Natural killer cell treated with Interleukin-12 subunit alpha and Interleukin-12 subunit beta and Interleukin-15 and Interleukin-18, amount 100 ng/mL, for 72 hours (primary cell): ENCODE measurements at regions not wholly inside any gene's neighbourhood (a gene's known extent, or its start where the extent isn't known, plus 50 kb on each side); places are given as distances from the start of the nearest gene placed in this dataset.
A peak's percentile ranks its signal among the peaks of the same experiment; 100 is the strongest.

Source experiments
- ATAC-seq, 2 donors: fragments of 150-1000 bp; cut with Tn5 transposase in 1 of 2; sonication (Bioruptor Pico), chemical (Tn5 transposase) in 1 of 2; 2 replicates each; pipeline ENCODE4 v1.10.0; 2021
- DNase-seq: peaks from one replicate; pipeline ENCODE4 v3.0.0; 2022; ENCODE audit warnings: low spot score
- H3K27ac Mint-ChIP-seq, 2 donors: 1 replicate in 1 of 2; 2 replicates in 1 of 2; pipeline ENCODE4 v1.8.0; 2022; ENCODE audit warnings: mixed read lengths in 2 of 2, mild to moderate bottlenecking in 1 of 2, moderate library complexity in 1 of 2
- H3K27me3 Mint-ChIP-seq, 2 donors: 1 replicate in 1 of 2; 2 replicates in 1 of 2; pipeline ENCODE4 v1.8.0; 2022; ENCODE audit warnings: mixed read lengths in 2 of 2
- H3K36me3 Mint-ChIP-seq: one replicate; pipeline ENCODE4 v1.8.0; 2022; ENCODE audit warnings: mixed read lengths
- H3K4me1 Mint-ChIP-seq, 2 donors: 1 replicate in 1 of 2; 2 replicates in 1 of 2; pipeline ENCODE4 v1.8.0; 2022; ENCODE audit warnings: low read depth in 2 of 2, mixed read lengths in 2 of 2, mild to moderate bottlenecking in 1 of 2
- H3K4me3 Mint-ChIP-seq: one replicate; pipeline ENCODE4 v1.8.0; 2022; ENCODE audit warnings: mixed read lengths
- H3K9me3 Mint-ChIP-seq: 2 replicates; pipeline ENCODE4 v1.8.0; 2022; ENCODE audit warnings: mixed read lengths

DNA sequence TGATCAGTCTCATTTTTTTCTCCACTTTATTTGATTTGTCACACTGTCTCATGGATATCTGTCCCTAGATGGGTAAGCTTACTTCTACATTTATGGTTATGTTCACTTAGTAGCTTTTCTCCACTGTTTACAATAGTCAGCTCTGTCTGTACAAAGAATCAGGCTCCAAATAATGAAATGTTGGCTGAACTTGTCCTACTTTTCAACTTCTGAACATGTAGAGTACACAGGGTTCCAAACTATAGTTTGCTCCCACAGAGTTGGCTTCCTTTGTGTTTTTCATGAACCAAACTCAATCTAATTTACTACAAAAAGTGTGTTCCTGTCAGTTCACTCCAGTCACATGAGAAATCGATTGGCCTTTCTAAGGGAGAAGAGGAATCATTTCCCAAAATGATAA lies 175.0 kb downstream of the CCDC71L start:
- ATAC-seq (no peak), DNase-seq (no peak)
- Mint-ChIP-seq H3K4me3 (no peak overlapping the region), H3K4me1 (no peaks in the 10 kb centered on the region), H3K36me3 (no peaks in the 10 kb centered on the region), H3K27me3 (peaks cover 28 to 35% of the 10 kb centered on the region in 2 donors), H3K9me3 (peaks cover 2% of the 10 kb centered on the region), H3K27ac (no peak overlapping the region)

DNA sequence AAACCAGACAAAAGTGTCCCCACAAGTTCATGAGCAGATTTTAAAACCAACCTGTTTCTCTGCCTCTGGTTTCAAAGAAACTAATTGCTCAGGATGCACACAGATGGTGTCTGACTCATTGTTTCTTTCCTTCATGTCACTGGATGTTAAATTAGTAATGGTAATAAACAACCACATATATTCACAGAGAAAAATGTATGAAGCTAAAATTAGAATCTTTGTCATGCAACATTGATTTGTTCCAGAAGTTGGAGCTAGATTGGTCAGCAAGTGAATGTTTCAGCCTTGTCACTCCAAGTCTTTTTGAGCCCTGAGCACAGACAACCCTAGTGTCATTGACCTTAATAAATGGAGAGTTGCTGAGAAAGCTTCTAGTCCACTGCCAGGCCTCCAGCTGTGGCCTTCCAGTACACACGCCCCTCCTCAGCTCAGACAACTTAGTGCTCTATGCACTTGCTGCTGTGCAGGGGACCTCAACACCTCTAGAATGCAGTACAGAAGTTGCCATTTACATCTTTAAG lies 175.9 kb downstream of the CCDC71L start:
- Mint-ChIP-seq H3K36me3 (no peaks in the 10 kb centered on the region), H3K4me1 (no peaks in the 10 kb centered on the region), H3K27ac (peak overlapping the region in 1 of 2 donors; percentile 12), H3K27me3 (peaks cover 29 to 35% of the 10 kb centered on the region in 2 donors), H3K4me3 (no peak overlapping the region), H3K9me3 (no peaks in the 10 kb centered on the region)
- ATAC-seq: peak; percentile 20 to 60
- no peak for DNase-seq

DNA sequence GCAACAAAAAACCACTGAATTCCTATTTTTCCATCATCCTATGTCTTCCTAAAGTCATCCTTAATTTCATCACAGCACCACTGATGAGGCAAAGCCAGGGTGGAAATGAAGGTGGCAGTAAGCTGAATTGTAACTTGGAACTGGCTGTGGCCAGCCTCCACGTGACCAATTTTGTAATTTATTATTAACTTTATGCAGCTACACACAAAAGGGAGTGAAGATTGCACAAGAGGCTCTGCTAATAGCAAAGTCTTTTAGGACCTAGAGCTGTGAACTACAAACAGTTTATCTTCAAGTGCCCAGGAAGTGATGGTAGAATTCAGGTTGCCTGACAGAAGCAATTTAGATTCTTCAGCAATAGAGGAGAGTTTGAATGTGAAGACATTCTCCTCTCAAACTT lies 176.4 kb downstream of the CCDC71L start:
- peak in 1 of 2 donors; percentile 20 for ATAC-seq
- Mint-ChIP-seq H3K4me1 (no peaks in the 10 kb centered on the region), H3K27ac (peak overlapping the region in 1 of 2 donors; percentile 12)

GRCh38 chr7:106482091-106482490 lies 178.9 kb downstream of the CCDC71L start:
- no peaks in the 10 kb centered on the region for H3K36me3 Mint-ChIP-seq
- H3K9me3 Mint-ChIP-seq: no peaks in the 10 kb centered on the region
- H3K4me3 Mint-ChIP-seq: no peak overlapping the region
- no peak overlapping the region for H3K27ac Mint-ChIP-seq
- DNase-seq: no peak
- no peaks in the 10 kb centered on the region for H3K4me1 Mint-ChIP-seq
- ATAC-seq: no peak
- peaks cover 33 to 50% of the 10 kb centered on the region in 2 donors for H3K27me3 Mint-ChIP-seq

More for the DNA sequence above, 176.4 kb downstream of the CCDC71L start:
- Mint-ChIP-seq H3K36me3 (no peaks in the 10 kb centered on the region), H3K9me3 (no peaks in the 10 kb centered on the region), H3K4me3 (no peak overlapping the region), H3K27me3 (peaks cover 32 to 40% of the 10 kb centered on the region in 2 donors)
- DNase-seq: no peak

DNA sequence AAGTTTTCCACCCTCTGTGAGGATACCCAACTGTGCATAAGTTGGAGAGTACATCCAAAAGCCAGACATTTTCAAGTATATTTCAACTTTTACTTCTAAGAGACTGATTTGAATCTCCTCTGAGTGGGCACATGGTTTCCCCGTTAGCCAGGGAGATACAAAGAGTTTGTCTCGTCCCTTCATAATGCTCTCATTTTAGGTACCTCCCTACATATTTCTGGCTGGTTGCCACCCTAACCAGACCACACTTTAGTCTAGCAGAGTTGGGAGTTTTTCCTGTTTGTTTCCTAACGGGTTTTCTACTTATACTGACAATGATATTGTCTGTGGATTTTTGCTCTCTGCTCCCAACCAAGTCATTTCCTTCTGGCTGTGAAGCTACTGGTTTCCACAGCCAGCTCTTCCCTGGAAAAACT lies 180.3 kb downstream of the CCDC71L start:
- Mint-ChIP-seq H3K9me3 (no peaks in the 10 kb centered on the region), H3K4me3 (no peak overlapping the region), H3K36me3 (no peaks in the 10 kb centered on the region), H3K27ac (no peak overlapping the region), H3K27me3 (peaks cover 30 to 46% of the 10 kb centered on the region in 2 donors), H3K4me1 (no peaks in the 10 kb centered on the region)
- ATAC-seq (no peak), DNase-seq (no peak)

DNA sequence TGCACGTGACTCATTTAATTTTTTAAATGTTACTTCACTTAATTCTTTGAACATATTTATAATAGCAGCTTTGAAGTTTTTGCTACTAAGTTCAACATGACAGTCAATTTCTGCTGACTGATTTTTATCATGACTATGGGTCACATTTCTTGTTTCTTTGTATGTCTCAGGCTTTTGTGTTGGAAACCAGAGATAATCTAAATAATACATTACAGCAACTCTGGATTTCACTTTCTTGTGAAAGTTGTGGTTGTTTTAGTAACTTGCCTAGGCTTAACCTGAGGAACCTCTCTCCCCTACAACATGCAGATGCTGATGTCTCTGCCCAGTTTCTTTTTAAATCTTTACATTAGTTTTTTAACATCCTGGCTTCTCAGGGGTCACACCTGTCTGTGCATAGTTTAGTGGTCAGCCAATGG lies 180.8 kb downstream of the CCDC71L start:
- ATAC-seq (no peak), DNase-seq (no peak)
- Mint-ChIP-seq H3K36me3 (no peaks in the 10 kb centered on the region), H3K27ac (no peak overlapping the region), H3K4me1 (no peaks in the 10 kb centered on the region), H3K27me3 (peaks cover 34 to 50% of the 10 kb centered on the region in 2 donors), H3K4me3 (no peak overlapping the region), H3K9me3 (no peaks in the 10 kb centered on the region)

DNA sequence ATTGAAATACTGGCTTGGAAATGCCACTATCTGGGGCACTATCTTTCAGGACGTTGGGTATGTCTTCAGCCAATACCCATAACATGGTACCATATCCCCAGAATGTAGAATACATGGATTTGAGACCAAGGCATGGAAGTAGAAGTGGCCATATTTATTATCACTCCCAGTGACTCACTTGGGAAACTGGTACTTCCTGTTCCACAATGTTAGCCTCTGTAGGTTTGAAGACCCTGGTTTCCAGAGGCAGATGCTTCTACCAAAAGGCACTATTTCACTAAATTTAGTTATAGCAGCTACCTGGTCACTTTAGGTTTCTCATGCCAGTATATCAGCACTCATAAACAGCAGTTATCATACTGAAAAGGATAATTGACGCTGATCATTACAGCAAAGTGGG lies 184.2 kb downstream of the CCDC71L start:
- no peaks in the 10 kb centered on the region for H3K9me3 Mint-ChIP-seq
- H3K27me3 Mint-ChIP-seq: peaks cover 34 to 51% of the 10 kb centered on the region in 2 donors
- no peaks in the 10 kb centered on the region for H3K4me1 Mint-ChIP-seq
- H3K36me3 Mint-ChIP-seq: no peaks in the 10 kb centered on the region
- ATAC-seq: no peak
- no peak overlapping the region for H3K27ac Mint-ChIP-seq
- H3K4me3 Mint-ChIP-seq: no peak overlapping the region
- DNase-seq: no peak

DNA sequence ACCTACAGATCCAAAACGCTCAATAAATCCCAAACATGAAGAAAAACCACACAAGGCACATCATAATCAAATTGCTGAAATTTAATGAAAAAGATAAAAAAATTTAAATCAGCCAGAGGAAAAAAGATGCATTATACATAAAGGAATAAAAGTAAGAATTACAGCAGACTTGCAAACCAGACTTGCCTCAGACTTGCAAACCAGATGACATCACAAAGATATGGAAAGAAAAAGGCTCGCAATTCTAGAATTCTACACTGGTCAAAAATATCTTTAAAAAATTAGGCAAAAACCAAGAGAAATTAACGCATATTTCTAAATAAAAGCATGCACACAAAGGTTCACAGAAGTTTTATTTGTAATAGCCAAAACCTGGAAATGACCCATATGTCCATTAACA lies 188.0 kb upstream of the NAMPT start:
- DNase-seq (no peak), ATAC-seq (no peak)
- peaks cover 5% of the 10 kb centered on the region for H3K9me3 Mint-ChIP-seq
- no peak overlapping the region for H3K27ac Mint-ChIP-seq
- no peak overlapping the region for H3K4me3 Mint-ChIP-seq
- peaks cover 32 to 49% of the 10 kb centered on the region in 2 donors for H3K27me3 Mint-ChIP-seq
- H3K36me3 Mint-ChIP-seq: no peaks in the 10 kb centered on the region
- peaks cover 0 to 2% of the 10 kb centered on the region in 2 donors for H3K4me1 Mint-ChIP-seq

- Mint-ChIP-seq H3K4me1 (peaks cover 0 to 2% of the 10 kb centered on the region in 2 donors), H3K27me3 (peaks cover 32 to 49% of the 10 kb centered on the region in 2 donors), H3K27ac (no peak overlapping the region), H3K4me3 (no peak overlapping the region), H3K36me3 (no peaks in the 10 kb centered on the region), H3K9me3 (peaks cover 5% of the 10 kb centered on the region)
- no peak for DNase-seq
- no peak for ATAC-seq
These were observed 187.1 kb upstream of the NAMPT start for GRCh38 chr7:106471686-106472440.

GRCh38 chr7:106471021-106471420 lies 186.2 kb upstream of the NAMPT start:
- ATAC-seq: no peak
- H3K4me1 Mint-ChIP-seq: peaks cover 0 to 2% of the 10 kb centered on the region in 2 donors
- H3K36me3 Mint-ChIP-seq: no peaks in the 10 kb centered on the region
- no peak overlapping the region for H3K27ac Mint-ChIP-seq
- H3K27me3 Mint-ChIP-seq: peaks cover 36 to 49% of the 10 kb centered on the region in 2 donors
- DNase-seq: no peak
- peaks cover 5% of the 10 kb centered on the region for H3K9me3 Mint-ChIP-seq
- H3K4me3 Mint-ChIP-seq: no peak overlapping the region

GRCh38 chr7:106466867-106467266 lies 182.1 kb upstream of the NAMPT start:
- peaks cover 5% of the 10 kb centered on the region for H3K9me3 Mint-ChIP-seq
- H3K4me1 Mint-ChIP-seq: peaks cover 13 to 17% of the 10 kb centered on the region in 2 donors
- peaks cover 20 to 25% of the 10 kb centered on the region in 2 donors for H3K27me3 Mint-ChIP-seq
- no peak overlapping the region for H3K27ac Mint-ChIP-seq
- H3K4me3 Mint-ChIP-seq: no peak overlapping the region
- ATAC-seq (no peak), DNase-seq (no peak)
- no peaks in the 10 kb centered on the region for H3K36me3 Mint-ChIP-seq

DNA sequence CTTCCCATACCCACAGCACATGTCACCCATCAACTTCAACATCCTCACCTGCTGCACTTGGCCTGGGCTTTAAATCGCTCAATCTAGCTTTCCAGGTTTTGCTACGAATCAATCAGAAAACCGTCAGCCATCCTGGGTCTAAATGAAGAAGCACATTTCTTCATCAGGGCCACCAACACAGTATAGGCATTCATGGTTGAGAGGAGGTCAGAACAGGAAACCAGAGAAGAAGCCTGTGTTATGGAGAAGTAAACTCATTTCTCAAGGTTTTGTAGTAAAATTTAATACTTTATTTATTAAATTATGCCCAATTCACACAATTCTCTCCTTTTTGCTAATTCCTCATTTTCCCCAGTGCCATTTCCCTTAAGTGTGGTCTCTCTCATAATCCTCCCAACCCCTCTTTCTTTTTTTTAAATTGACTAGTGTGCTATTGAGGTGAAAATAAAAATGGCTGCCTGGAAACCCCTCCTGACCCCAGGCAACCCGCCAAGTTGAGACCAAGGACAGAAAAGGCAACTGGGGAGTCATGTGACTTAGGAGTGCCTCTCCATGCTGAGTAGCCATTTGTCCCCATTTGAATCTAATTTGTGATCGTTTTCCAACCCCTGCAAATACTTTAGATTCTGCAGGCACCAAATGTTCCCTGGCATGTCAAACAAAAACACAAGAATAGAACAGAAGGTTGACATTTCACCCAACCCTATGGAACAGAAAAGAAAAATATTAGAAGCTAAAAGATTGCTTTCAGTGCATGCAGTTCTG lies 181.1 kb upstream of the NAMPT start:
- Mint-ChIP-seq H3K27ac (no peak overlapping the region), H3K36me3 (no peaks in the 10 kb centered on the region), H3K9me3 (peaks cover 10% of the 10 kb centered on the region), H3K4me1 (peaks cover 19 to 23% of the 10 kb centered on the region in 2 donors), H3K4me3 (no peak overlapping the region), H3K27me3 (peaks cover 13 to 16% of the 10 kb centered on the region in 2 donors)
- no peak for DNase-seq
- no peak for ATAC-seq

DNA sequence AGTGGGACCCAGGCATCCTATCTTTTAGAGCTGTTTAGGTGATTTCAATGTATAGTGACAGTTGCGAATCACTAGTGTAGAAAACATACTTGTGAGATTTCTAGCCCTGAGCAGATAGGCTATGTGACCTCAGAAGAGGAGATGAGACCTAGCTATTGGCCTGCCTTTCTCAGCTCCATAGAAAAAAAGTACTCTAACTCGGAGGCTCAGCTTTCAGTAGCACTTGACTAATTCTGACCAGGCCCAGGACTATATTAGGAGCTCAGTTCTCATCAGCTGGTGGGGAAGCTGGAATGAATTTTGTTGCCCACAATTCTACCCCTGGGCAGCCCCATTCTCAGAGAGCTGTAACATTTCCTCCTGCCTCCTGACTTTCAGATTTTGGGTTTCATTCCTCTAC lies 179.9 kb upstream of the NAMPT start:
- Mint-ChIP-seq H3K27me3 (peaks cover 13 to 15% of the 10 kb centered on the region in 2 donors), H3K9me3 (peaks cover 10% of the 10 kb centered on the region), H3K36me3 (no peaks in the 10 kb centered on the region), H3K27ac (peak overlapping the region in 1 of 2 donors; percentile 14), H3K4me1 (peaks cover 19 to 24% of the 10 kb centered on the region in 2 donors), H3K4me3 (no peak overlapping the region)
- no peak for DNase-seq
- no peak for ATAC-seq
